Renal cortical epithelial cell (primary cell): ENCODE measurements at regions not wholly inside any gene's neighbourhood (a gene's known extent, or its start where the extent isn't known, plus 50 kb on each side); places are given as distances from the start of the nearest gene placed in this dataset.
"Not testable (repeated sequence)": the region's sequence is repeated elsewhere in the genome, so short reads cannot be mapped to it uniquely, and the experiment has no call there.

Experiments
- DNase-seq: peaks from one replicate; pipeline ENCODE4 v3.0.0-alpha.2; 2011; ENCODE audit warnings: low read depth

GRCh38 chr11:134866981-134867675 lies 455.1 kb upstream of the B3GAT1 start:
- DNase-seq: no peak

- DNase-seq: no peak
Observed at GRCh38 chr11:134866215-134866614, 454.2 kb upstream of the B3GAT1 start.

GRCh38 chr11:134864968-134865305 lies 452.9 kb upstream of the B3GAT1 start:
- no peak for DNase-seq

- no peak for DNase-seq
Observed at GRCh38 chr11:134864233-134864967, 452.4 kb upstream of the B3GAT1 start.

- DNase-seq: no peak
Observed at GRCh38 chr11:134863294-134863693, 451.3 kb upstream of the B3GAT1 start.

- no peak for DNase-seq
Observed at GRCh38 chr11:134862587-134863195, 450.6 kb upstream of the B3GAT1 start.

- no peak for DNase-seq
Observed at GRCh38 chr11:134862105-134862502, 450.1 kb upstream of the B3GAT1 start.

GRCh38 chr11:134861490-134862104 lies 449.6 kb upstream of the B3GAT1 start:
- DNase-seq: no peak

- no peak for DNase-seq
Observed at GRCh38 chr11:134858783-134859480, 446.9 kb upstream of the B3GAT1 start.

GRCh38 chr11:134857035-134857434 lies 445.0 kb upstream of the B3GAT1 start:
- no peak for DNase-seq

- DNase-seq: no peak
Observed at GRCh38 chr11:134856056-134856971, 444.3 kb upstream of the B3GAT1 start.

GRCh38 chr11:134853992-134854991 lies 442.2 kb upstream of the B3GAT1 start:
- DNase-seq: no peak

- DNase-seq: not testable (repeated sequence)
Observed at GRCh38 chr11:134851503-134852224, 439.6 kb upstream of the B3GAT1 start.

- no peak for DNase-seq
Observed at GRCh38 chr11:134850566-134850965, 438.5 kb upstream of the B3GAT1 start.

- DNase-seq: no peak
Observed at GRCh38 chr11:134849833-134850232, 437.8 kb upstream of the B3GAT1 start.

- no peak for DNase-seq
Observed at GRCh38 chr11:134847083-134847715, 435.2 kb upstream of the B3GAT1 start.

- no peak for DNase-seq
Observed at GRCh38 chr11:134846328-134847082, 434.5 kb upstream of the B3GAT1 start.
